Left ventricle myocardium inferior (tissue), 1 donor: ENCODE measurements at regions not wholly inside any gene's neighbourhood (a gene's known extent, or its start where the extent isn't known, plus 50 kb on each side); places are given as distances from the start of the nearest gene placed in this dataset.

Experiments used
- DNase-seq: peaks from one replicate; pipeline ENCODE4 v3.0.0-alpha.2; 2020
- H3K27ac ChIP-seq: fragments of 200-600 bp; replicated peaks from 2 replicates; pipeline ENCODE4 v1.8.0; 2021
- H3K27me3 ChIP-seq: fragments of 200-600 bp; 2 replicates; pipeline ENCODE4 v1.8.0; 2021; ENCODE audit warnings: low read depth
- H3K36me3 ChIP-seq: fragments of 200-600 bp; 2 replicates; pipeline ENCODE4 v1.8.0; 2021
- H3K4me1 ChIP-seq: fragments of 200-600 bp; 2 replicates; pipeline ENCODE4 v1.8.0; 2021
- H3K4me3 ChIP-seq: fragments of 200-600 bp; 2 replicates; pipeline ENCODE4 v1.8.0; 2021; ENCODE audit warnings: mild to moderate bottlenecking, moderate library complexity
- H3K9me3 ChIP-seq: fragments of 200-600 bp; replicated peaks from 2 replicates; pipeline ENCODE4 v1.8.0; 2021
- CTCF ChIP-seq: fragments of 200-600 bp; IDR thresholded peaks from 2 replicates; pipeline ENCODE4 v1.8.0; 2021; ENCODE audit warnings: antibody characterized with exemption, mild to moderate bottlenecking, borderline replicate concordance
- intact Hi-C: fragments of 100-400 bp; cut with micrococcal nuclease; formaldehyde crosslinking; loops from one replicate; pipeline ENCODE4 v1.11.0; 2022
- donor health status: DM: no; HTN: yes; CAD: no; lungs with severe emphysema.

- H3K4me3 ChIP-seq = no peak overlapping the region
- no peak for DNase-seq
- no peaks in the 10 kb centered on the region for H3K9me3 ChIP-seq
- no peaks in the 10 kb centered on the region for H3K36me3 ChIP-seq
- H3K27me3 ChIP-seq = no peaks in the 10 kb centered on the region
- H3K27ac ChIP-seq = no peak overlapping the region
- TF ChIP-seq CTCF = no peak
- intact Hi-C loops = no loop called here
- H3K4me1 ChIP-seq = no peaks in the 10 kb centered on the region
Observed at GRCh38 chr18:6650747-6651146, 78.8 kb upstream of the ARHGAP28 start.

- no peak for DNase-seq
- no peaks in the 10 kb centered on the region for H3K27me3 ChIP-seq
- H3K27ac ChIP-seq = no peak overlapping the region
- intact Hi-C loops = no loop called here
- peaks cover 8% of the 10 kb centered on the region for H3K9me3 ChIP-seq
- no peak overlapping the region for H3K4me3 ChIP-seq
- H3K4me1 ChIP-seq = no peaks in the 10 kb centered on the region
- no peak for TF ChIP-seq CTCF
- no peaks in the 10 kb centered on the region for H3K36me3 ChIP-seq
Observed at GRCh38 chr18:6652098-6652497, 77.4 kb upstream of the ARHGAP28 start.

DNA sequence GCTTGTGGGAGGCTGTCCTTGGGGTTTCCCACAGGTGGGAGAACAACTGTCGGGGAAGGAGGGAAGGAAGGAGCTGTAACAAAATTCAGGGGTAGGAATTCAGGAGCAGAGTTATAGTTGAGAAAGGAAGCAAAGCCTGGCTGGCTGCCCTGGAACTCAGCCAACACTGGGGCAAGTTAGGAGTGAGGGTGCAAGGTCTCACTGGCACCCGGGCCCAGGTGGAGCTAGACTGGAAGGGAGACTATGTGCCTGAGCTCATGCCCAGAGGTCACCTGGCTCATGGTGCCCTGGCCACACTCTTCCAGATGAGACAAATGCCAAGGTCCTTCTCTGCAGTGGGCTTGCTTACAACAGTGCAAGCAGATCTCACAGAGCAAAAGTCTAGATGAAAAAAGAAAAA, 75.6 kb upstream of the ARHGAP28 start:
- H3K4me3 ChIP-seq = no peak overlapping the region
- no peaks in the 10 kb centered on the region for H3K36me3 ChIP-seq
- H3K9me3 ChIP-seq = peaks cover 8% of the 10 kb centered on the region
- H3K4me1 ChIP-seq = no peaks in the 10 kb centered on the region
- H3K27ac ChIP-seq = no peak overlapping the region
- H3K27me3 ChIP-seq = no peaks in the 10 kb centered on the region
- TF ChIP-seq CTCF = no peak
- intact Hi-C loops = no loop called here
- DNase-seq = no peak

DNA sequence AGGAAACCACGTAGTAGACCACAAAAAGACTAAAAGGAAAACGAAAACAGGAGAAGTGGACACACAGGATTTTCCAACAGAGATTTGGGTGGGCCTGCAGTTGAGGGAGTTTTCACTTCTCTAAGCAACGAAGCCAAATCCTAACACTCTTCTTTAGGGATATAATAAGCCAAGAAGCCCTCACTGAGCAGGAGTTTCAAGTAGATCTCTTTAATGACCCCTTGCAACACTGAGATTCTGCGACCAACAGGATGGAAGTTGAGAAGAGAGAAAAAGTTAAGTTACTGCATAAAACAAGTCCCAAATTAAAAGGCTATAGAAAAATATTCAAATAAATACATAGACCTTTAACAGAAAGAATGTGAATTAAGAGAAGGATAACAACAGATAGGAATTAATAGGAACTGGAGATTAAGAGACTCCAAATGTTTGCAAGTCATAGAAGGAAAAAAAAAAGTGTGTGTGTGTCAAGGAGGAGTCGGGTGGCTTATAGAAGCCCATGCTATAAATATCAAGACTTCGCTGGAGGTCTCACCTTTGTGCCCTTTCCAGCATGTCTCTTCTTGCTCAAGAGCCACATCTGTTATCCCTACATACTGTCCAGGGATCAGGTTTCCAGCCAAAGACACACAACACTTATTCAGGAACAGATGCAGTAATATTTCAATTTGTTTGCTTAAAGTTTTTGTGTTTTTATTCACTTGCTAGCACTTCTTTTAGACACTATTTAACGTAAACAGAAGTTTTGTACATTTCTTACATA, 69.4 kb upstream of the ARHGAP28 start:
- Histone ChIP-seq H3K9me3 (peaks cover 8% of the 10 kb centered on the region), H3K4me3 (no peak overlapping the region), H3K4me1 (no peaks in the 10 kb centered on the region), H3K27ac (no peak overlapping the region), H3K27me3 (no peaks in the 10 kb centered on the region), H3K36me3 (no peaks in the 10 kb centered on the region)
- intact Hi-C loops = no loop called here
- DNase-seq = no peak
- TF ChIP-seq CTCF = no peak

GRCh38 chr18:6661692-6662415, 67.7 kb upstream of the ARHGAP28 start:
- Histone ChIP-seq H3K27me3 (no peaks in the 10 kb centered on the region), H3K4me1 (no peaks in the 10 kb centered on the region), H3K9me3 (peaks cover 2% of the 10 kb centered on the region), H3K27ac (no peak overlapping the region), H3K36me3 (no peaks in the 10 kb centered on the region), H3K4me3 (no peak overlapping the region)
- no peak for DNase-seq
- intact Hi-C loops = no loop called here
- no peak for TF ChIP-seq CTCF
